Smooth muscle cell (in vitro differentiated cells): ENCODE measurements at regions not wholly inside any gene's neighbourhood (a gene's known extent, or its start where the extent isn't known, plus 50 kb on each side); places are given as distances from the start of the nearest gene placed in this dataset.
A peak's percentile ranks its signal among the peaks of the same experiment; 100 is the strongest.

Experiments used
- DNase-seq: peaks from one replicate; lab custom pipeline; 2025; ENCODE audit not compliant: unreplicated experiment; lab: John Stamatoyannopoulos, UW
- H2AFZ ChIP-seq: fragments of 200-600 bp; sonication (generic); 2 replicates; pipeline ENCODE4 v1.6.0; 2016; ENCODE audit warnings: antibody characterized with exemption, low read depth, mild to moderate bottlenecking
- H3F3A ChIP-seq: fragments of 200-600 bp; sonication (generic); 2 replicates; pipeline ENCODE4 v1.6.0; 2017; ENCODE audit warnings: antibody characterized with exemption, low read depth
- H3K27ac ChIP-seq: fragments of 200-600 bp; sonication (generic); 2 replicates; pipeline ENCODE4 v1.5.1; 2016; ENCODE audit warnings: low read depth, mild to moderate bottlenecking
- H3K27me3 ChIP-seq: fragments of 200-600 bp; sonication (generic); 2 replicates; pipeline ENCODE4 v1.6.1; 2016; ENCODE audit warnings: low read depth, mild to moderate bottlenecking
- H3K36me3 ChIP-seq: fragments of 200-600 bp; sonication (generic); 2 replicates; pipeline ENCODE4 v1.5.1; 2016; ENCODE audit warnings: low read depth
- H3K4me1 ChIP-seq: fragments of 200-600 bp; sonication (generic); 2 replicates; pipeline ENCODE4 v1.5.1; 2016; ENCODE audit warnings: low read depth
- H3K4me2 ChIP-seq: fragments of 200-600 bp; sonication (generic); 2 replicates; pipeline ENCODE4 v1.6.0; 2016; ENCODE audit warnings: mild to moderate bottlenecking
- H3K4me3 ChIP-seq: fragments of 200-600 bp; sonication (generic); 2 replicates; pipeline ENCODE4 v1.5.1; 2016; ENCODE audit warnings: mild to moderate bottlenecking
- H3K79me2 ChIP-seq: fragments of 200-600 bp; sonication (generic); 2 replicates; pipeline ENCODE4 v1.6.0; 2016; ENCODE audit warnings: low read depth, mild to moderate bottlenecking
- H3K9ac ChIP-seq: fragments of 200-600 bp; sonication (generic); 2 replicates; pipeline ENCODE4 v1.6.0; 2016; ENCODE audit warnings: low read depth
- H3K9me3 ChIP-seq: fragments of 200-600 bp; sonication (generic); replicated peaks from 2 replicates; pipeline ENCODE4 v1.5.1; 2016; ENCODE audit warnings: low read depth
- H4K20me1 ChIP-seq: fragments of 200-600 bp; sonication (generic); 2 replicates; pipeline ENCODE4 v1.6.0; 2016; ENCODE audit warnings: low read depth
- WGBS: methylation state at CpG from one replicate; pipeline ENCODE4 v1.1.7; 2016; ENCODE audit warnings: low lambda C conversion rate; 5-methylcytosine and 5-hydroxymethylcytosine counted together
- TF ChIP-seq, protein P1 (sequence below): fragments of 200-600 bp; sonication (generic); IDR thresholded peaks from 2 replicates; pipeline ENCODE4 v1.5.1; 2017; ENCODE audit warnings: borderline replicate concordance, mild to moderate bottlenecking, antibody characterized with exemption; ENCODE audit not compliant: insufficient read depth, poor library complexity, severe bottlenecking

- Histone ChIP-seq H2AFZ (peak overlapping the region; percentile 82), H3K36me3 (no peaks in the 10 kb centered on the region), H3K79me2 (no peaks in the 10 kb centered on the region), H4K20me1 (no peaks in the 10 kb centered on the region), H3K27ac (no peak overlapping the region), H3K4me2 (no peak overlapping the region), H3K9ac (no peak overlapping the region), H3K4me3 (no peak overlapping the region), H3K27me3 (no peaks in the 10 kb centered on the region), H3K4me1 (no peaks in the 10 kb centered on the region), H3F3A (no peaks in the 10 kb centered on the region), H3K9me3 (no peaks in the 10 kb centered on the region)
- TF ChIP-seq, protein P1, sequence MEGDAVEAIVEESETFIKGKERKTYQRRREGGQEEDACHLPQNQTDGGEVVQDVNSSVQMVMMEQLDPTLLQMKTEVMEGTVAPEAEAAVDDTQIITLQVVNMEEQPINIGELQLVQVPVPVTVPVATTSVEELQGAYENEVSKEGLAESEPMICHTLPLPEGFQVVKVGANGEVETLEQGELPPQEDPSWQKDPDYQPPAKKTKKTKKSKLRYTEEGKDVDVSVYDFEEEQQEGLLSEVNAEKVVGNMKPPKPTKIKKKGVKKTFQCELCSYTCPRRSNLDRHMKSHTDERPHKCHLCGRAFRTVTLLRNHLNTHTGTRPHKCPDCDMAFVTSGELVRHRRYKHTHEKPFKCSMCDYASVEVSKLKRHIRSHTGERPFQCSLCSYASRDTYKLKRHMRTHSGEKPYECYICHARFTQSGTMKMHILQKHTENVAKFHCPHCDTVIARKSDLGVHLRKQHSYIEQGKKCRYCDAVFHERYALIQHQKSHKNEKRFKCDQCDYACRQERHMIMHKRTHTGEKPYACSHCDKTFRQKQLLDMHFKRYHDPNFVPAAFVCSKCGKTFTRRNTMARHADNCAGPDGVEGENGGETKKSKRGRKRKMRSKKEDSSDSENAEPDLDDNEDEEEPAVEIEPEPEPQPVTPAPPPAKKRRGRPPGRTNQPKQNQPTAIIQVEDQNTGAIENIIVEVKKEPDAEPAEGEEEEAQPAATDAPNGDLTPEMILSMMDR: no peak
- 50% methylated on average over 4 of the region's 4 CpGs for WGBS
- DNase-seq: no peak
Observed at GRCh38 chr5:104355350-104355749, 792.8 kb upstream of the NUDT12 start.

DNA sequence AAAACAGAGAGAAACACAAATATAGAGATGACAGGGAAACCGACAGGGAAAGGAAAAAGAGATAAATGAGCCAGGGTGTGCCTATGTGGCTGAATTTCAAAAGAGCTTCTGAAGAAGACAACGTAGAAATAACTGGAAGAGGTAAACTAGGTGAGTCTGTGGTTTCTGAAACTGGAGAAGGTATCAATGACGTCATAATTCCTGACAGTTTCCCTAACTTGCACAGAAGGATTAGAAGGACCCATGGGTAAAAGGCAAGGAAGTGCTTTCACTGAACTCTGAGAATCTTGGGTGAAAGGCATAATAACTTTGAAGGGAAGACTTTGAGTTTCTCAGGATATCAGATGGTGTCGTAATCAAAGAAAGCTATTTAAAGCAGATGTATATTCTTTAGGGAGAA, 790.8 kb upstream of the NUDT12 start:
- Histone ChIP-seq H3K4me3 (no peak overlapping the region), H3F3A (no peaks in the 10 kb centered on the region), H4K20me1 (no peaks in the 10 kb centered on the region), H3K4me1 (no peaks in the 10 kb centered on the region), H3K79me2 (no peaks in the 10 kb centered on the region), H3K36me3 (no peaks in the 10 kb centered on the region), H3K4me2 (no peak overlapping the region), H3K9ac (no peak overlapping the region), H2AFZ (peak overlapping the region; percentile 50), H3K27me3 (no peaks in the 10 kb centered on the region), H3K27ac (no peak overlapping the region), H3K9me3 (no peaks in the 10 kb centered on the region)
- DNase-seq: no peak
- 71% methylated on average over 4 of the region's 4 CpGs for whole genome bisulfite sequencing
- TF ChIP-seq, protein P1: no peak

DNA sequence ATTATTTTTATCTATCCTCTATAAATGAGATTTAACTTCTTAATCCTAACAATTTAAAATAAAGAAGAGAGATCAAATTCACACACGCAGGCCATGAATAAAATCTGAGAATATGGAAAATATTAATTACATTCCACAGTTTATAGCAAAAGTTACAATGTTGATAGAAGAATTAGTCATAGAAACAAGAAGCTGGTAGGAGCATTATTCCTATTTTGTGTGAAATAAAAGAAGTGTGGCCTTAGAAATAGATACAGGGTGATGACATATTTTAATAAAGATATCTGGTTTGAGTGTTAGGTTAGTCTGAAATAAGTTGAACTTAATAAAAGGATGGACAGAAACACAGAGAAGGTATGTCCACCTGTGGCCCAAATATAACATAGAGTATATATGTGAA, 790.4 kb upstream of the NUDT12 start:
- Histone ChIP-seq H3K9ac (no peak overlapping the region), H3K27me3 (no peaks in the 10 kb centered on the region), H3F3A (no peaks in the 10 kb centered on the region), H3K9me3 (no peaks in the 10 kb centered on the region), H3K4me1 (no peaks in the 10 kb centered on the region), H3K4me3 (no peak overlapping the region), H3K4me2 (no peak overlapping the region), H3K27ac (no peak overlapping the region), H4K20me1 (no peaks in the 10 kb centered on the region), H3K79me2 (no peaks in the 10 kb centered on the region), H3K36me3 (no peaks in the 10 kb centered on the region), H2AFZ (peak overlapping the region; percentile 50)
- DNase-seq: no peak
- TF ChIP-seq, protein P1: no peak
- 90% methylated on average over 1 of the region's 1 CpG for WGBS

DNA sequence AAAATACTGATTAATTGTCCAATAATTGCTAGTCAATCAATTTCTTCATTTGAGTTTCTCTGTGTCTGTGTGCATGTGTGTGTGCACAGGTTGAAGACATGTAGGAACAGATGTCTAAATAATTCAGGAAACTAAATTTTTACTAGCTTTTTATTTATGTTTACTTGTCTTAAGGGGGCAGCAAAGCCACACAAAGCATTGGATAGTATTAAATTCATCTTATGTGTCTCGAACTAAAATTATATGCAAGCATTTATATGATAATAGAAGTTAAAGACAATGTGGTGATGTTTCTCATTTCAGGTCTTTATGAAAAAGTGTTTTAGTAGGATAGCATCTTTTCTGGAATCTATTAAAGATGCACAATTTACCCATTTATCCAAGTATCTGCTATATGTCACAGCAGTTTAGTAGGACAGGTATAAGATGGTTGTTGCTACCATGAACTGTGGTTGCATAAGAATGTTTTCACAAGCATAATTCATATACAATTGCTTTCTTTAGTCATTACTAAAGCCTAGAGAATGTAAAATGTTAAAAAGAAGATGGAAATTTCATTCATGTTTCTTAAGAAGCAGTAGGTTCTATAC, 784.6 kb upstream of the NUDT12 start:
- no peak for DNase-seq
- no peaks in the 10 kb centered on the region for H3K36me3 ChIP-seq
- H3K4me1 ChIP-seq: no peaks in the 10 kb centered on the region
- no peak overlapping the region for H3K4me2 ChIP-seq
- H2AFZ ChIP-seq: no peak overlapping the region
- H3K9me3 ChIP-seq: no peaks in the 10 kb centered on the region
- H3K79me2 ChIP-seq: no peaks in the 10 kb centered on the region
- 67% methylated on average over 1 of the region's 1 CpG for WGBS
- H3K27ac ChIP-seq: no peak overlapping the region
- H3K27me3 ChIP-seq: no peaks in the 10 kb centered on the region
- no peaks in the 10 kb centered on the region for H3F3A ChIP-seq
- H3K4me3 ChIP-seq: no peak overlapping the region
- TF ChIP-seq, protein P1: peak; percentile 49
- no peaks in the 10 kb centered on the region for H4K20me1 ChIP-seq
- H3K9ac ChIP-seq: no peak overlapping the region
